ENCODE measurements at regions not wholly inside any gene's neighbourhood (a gene's known extent, or its start where the extent isn't known, plus 50 kb on each side); places are given as distances from the start of the nearest gene placed in this dataset.

DNA sequence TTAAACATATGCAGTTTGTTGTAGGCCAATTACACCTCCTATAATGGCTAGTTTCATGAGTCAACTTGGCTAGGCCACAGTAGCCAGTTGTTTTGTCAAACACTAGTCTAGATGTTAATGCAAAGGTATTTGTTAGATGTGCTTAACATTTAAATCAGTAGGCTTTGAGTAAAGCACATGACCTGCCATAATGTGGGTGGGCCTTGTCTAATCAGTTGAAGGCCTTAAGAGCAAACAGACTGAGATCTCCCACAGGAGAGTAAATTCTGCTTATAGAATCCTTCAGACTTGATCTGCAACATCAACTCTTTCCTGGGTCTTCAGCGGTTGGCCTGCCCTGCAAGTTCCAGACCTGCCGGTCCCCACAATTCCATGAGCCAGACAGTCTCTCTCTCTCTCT lies 1345.9 kb downstream of the BRD1 start:
- no peak for TF ChIP-seq CTCF (IDR thresholded peaks at IDR 0.05)
- TF ChIP-seq SIN3A (IDR thresholded peaks at IDR 0.05; ENCODE audit: borderline replicate concordance, insufficient read depth, low read depth, low read length): no peak
- TF ChIP-seq POLR2AphosphoS5 (IDR thresholded peaks at IDR 0.05; ENCODE audit: low read depth, low read length): no peak
- TF ChIP-seq TCF7L2 (IDR thresholded peaks at IDR 0.05; ENCODE audit: low read depth, low read length): no peak
- TF ChIP-seq REST (IDR thresholded peaks at IDR 0.05; ENCODE audit: insufficient read depth in 1 of 2, low read depth in 2 of 2, low read length in 1 of 2): no peak

Measured in Panc1 (cell line).